ENCODE measurements at regions not wholly inside any gene's neighbourhood (a gene's known extent, or its start where the extent isn't known, plus 50 kb on each side); places are given as distances from the start of the nearest gene placed in this dataset.
"Not testable (repeated sequence)": the region's sequence is repeated elsewhere in the genome, so short reads cannot be mapped to it uniquely, and the experiment has no call there.

GRCh38 chr2:58350484-58350883, 109.4 kb upstream of the FANCL start:
- DNase-seq (ENCODE audit: low spot score): no peak
- no peak for FAIRE-seq

GRCh38 chr2:58347810-58348209, 106.7 kb upstream of the FANCL start:
- no peak for DNase-seq (ENCODE audit: low spot score)
- no peak for FAIRE-seq

GRCh38 chr2:58341047-58341446, 99.9 kb upstream of the FANCL start:
- FAIRE-seq (no peak), DNase-seq (ENCODE audit: low spot score) (no peak)

- FAIRE-seq (no peak), DNase-seq (ENCODE audit: low spot score) (no peak)
Measured at GRCh38 chr2:58339548-58340243, 98.6 kb upstream of the FANCL start.

- FAIRE-seq (no peak), DNase-seq (ENCODE audit: low spot score) (no peak)
Measured at GRCh38 chr2:58336416-58336815, 95.3 kb upstream of the FANCL start.

GRCh38 chr2:58334414-58334813, 93.3 kb upstream of the FANCL start:
- no peak for FAIRE-seq
- no peak for DNase-seq (ENCODE audit: low spot score)

- not testable (repeated sequence) for DNase-seq (ENCODE audit: low spot score); FAIRE-seq
Measured at GRCh38 chr2:58325296-58325895, 84.3 kb upstream of the FANCL start.

GRCh38 chr2:58319481-58319880, 78.4 kb upstream of the FANCL start:
- DNase-seq (ENCODE audit: low spot score) (no peak), FAIRE-seq (no peak)

GRCh38 chr2:58318949-58319348, 77.8 kb upstream of the FANCL start:
- FAIRE-seq; DNase-seq (ENCODE audit: low spot score): not testable (repeated sequence)

GRCh38 chr2:58313926-58314325, 72.8 kb upstream of the FANCL start:
- DNase-seq (ENCODE audit: low spot score) (no peak), FAIRE-seq (no peak)

- FAIRE-seq: no peak
Measured at GRCh38 chr2:58308435-58308834, 67.3 kb upstream of the FANCL start.

GRCh38 chr2:58304843-58305242, 63.7 kb upstream of the FANCL start:
- FAIRE-seq (no peak), DNase-seq (ENCODE audit: low spot score) (no peak)

More at GRCh38 chr2:58308435-58308834, 67.3 kb upstream of the FANCL start:
- no peak for DNase-seq (ENCODE audit: low spot score)

- no peak for FAIRE-seq
- no peak for DNase-seq (ENCODE audit: low spot score)
Measured at GRCh38 chr2:58299123-58299522, 58.0 kb upstream of the FANCL start.

GRCh38 chr2:58293056-58293455, 51.9 kb upstream of the FANCL start:
- DNase-seq (ENCODE audit: low spot score) (no peak), FAIRE-seq (no peak)

- FAIRE-seq (no peak), DNase-seq (ENCODE audit: low spot score) (no peak)
Measured at GRCh38 chr2:58291726-58292438, 50.8 kb upstream of the FANCL start.
